ENCODE measurements at regions not wholly inside any gene's neighbourhood (a gene's known extent, or its start where the extent isn't known, plus 50 kb on each side); places are given as distances from the start of the nearest gene placed in this dataset.

- no peaks in the 10 kb centered on the region for H3K4me1 ChIP-seq
- H3K36me3 ChIP-seq = no peaks in the 10 kb centered on the region
- intact Hi-C loops (cut with DNase I; ENCODE audit: low total_unique reads) = no loop called here
- DNase-seq = no peak
- H3K27ac ChIP-seq = no peak overlapping the region
- WGBS, 5 donors = 78 to 92% (median 83%) methylated on average over 4 of the region's 4 CpGs
- H3K27me3 ChIP-seq (replicated peaks in 1 of 7) = no peaks in the 10 kb centered on the region
- H3K9me3 ChIP-seq = no peaks in the 10 kb centered on the region
- TF ChIP-seq POLR2AphosphoS5 (IDR thresholded peaks at IDR 0.05) = no peak
- H3K4me3 ChIP-seq = no peak overlapping the region
Measured at GRCh38 chr3:29202378-29202777, 78.5 kb upstream of the RBMS3 start.

- 69 to 92% (median 80%) methylated on average over 1 of the region's 1 CpG for WGBS, 5 donors
- Histone ChIP-seq H3K27ac (no peak overlapping the region), H3K4me3 (no peak overlapping the region), H3K36me3 (no peaks in the 10 kb centered on the region), H3K9me3 (no peaks in the 10 kb centered on the region), H3K4me1 (no peaks in the 10 kb centered on the region), H3K27me3 (replicated peaks in 1 of 7) (no peaks in the 10 kb centered on the region)
- TF ChIP-seq POLR2A (IDR thresholded peaks at IDR 0.05) = no peak
- TF ChIP-seq POLR2AphosphoS5 (IDR thresholded peaks at IDR 0.05) = no peak
- no peak for TF ChIP-seq CTCF (IDR thresholded peaks at IDR 0.05 in 8 of 11, conservative IDR thresholded peaks at IDR 0.05 in 3 of 11)
- intact Hi-C loops (cut with DNase I; ENCODE audit: low total_unique reads) = no loop called here
- DNase-seq = no peak
Measured at GRCh38 chr3:29203851-29204250, 77.0 kb upstream of the RBMS3 start.

GRCh38 chr3:29207427-29207826 is 73.4 kb upstream of the RBMS3 start:
- Histone ChIP-seq H3K4me3 (no peak overlapping the region), H3K36me3 (no peaks in the 10 kb centered on the region), H3K27ac (no peak overlapping the region), H3K27me3 (replicated peaks in 1 of 7) (no peaks in the 10 kb centered on the region), H3K9me3 (no peaks in the 10 kb centered on the region), H3K4me1 (no peaks in the 10 kb centered on the region)
- TF ChIP-seq CTCF (IDR thresholded peaks at IDR 0.05 in 8 of 11, conservative IDR thresholded peaks at IDR 0.05 in 3 of 11) (no peak), POLR2A (IDR thresholded peaks at IDR 0.05) (no peak), POLR2AphosphoS5 (IDR thresholded peaks at IDR 0.05) (no peak)
- DNase-seq = no peak
- 60 to 88% (median 74%) methylated on average over 1 of the region's 1 CpG for WGBS, 5 donors
- intact Hi-C loops (cut with DNase I; ENCODE audit: low total_unique reads) = no loop called here

- WGBS, 5 donors = 79 to 96% (median 89%) methylated on average over 2 of the region's 2 CpGs
- no peak for TF ChIP-seq POLR2A (IDR thresholded peaks at IDR 0.05)
- TF ChIP-seq CTCF (IDR thresholded peaks at IDR 0.05 in 8 of 11, conservative IDR thresholded peaks at IDR 0.05 in 3 of 11) = no peak
- TF ChIP-seq POLR2AphosphoS5 (IDR thresholded peaks at IDR 0.05) = no peak
- Histone ChIP-seq H3K4me3 (no peak overlapping the region), H3K27ac (no peak overlapping the region), H3K27me3 (replicated peaks in 1 of 7) (no peaks in the 10 kb centered on the region), H3K9me3 (no peaks in the 10 kb centered on the region), H3K4me1 (no peaks in the 10 kb centered on the region), H3K36me3 (no peaks in the 10 kb centered on the region)
- DNase-seq = no peak
- intact Hi-C loops (cut with DNase I; ENCODE audit: low total_unique reads) = no loop called here
Measured at GRCh38 chr3:29212789-29213433, 68.0 kb upstream of the RBMS3 start.
